Fibroblast of lung (primary cell): ENCODE measurements at regions not wholly inside any gene's neighbourhood (a gene's known extent, or its start where the extent isn't known, plus 50 kb on each side); places are given as distances from the start of the nearest gene placed in this dataset.

Experiments used
- CTCF ChIP-seq, 2 donors: IDR thresholded peaks in 1 of 2; conservative IDR thresholded peaks in 1 of 2; 1 replicate in 1 of 2; 2 replicates in 1 of 2; pipeline ENCODE4 v1.5.1; 2011 to 2012; ENCODE audit warnings: low read length in 2 of 2, control low read depth in 1 of 2, inconsistent platforms in 1 of 2, low read depth in 1 of 2, mild to moderate bottlenecking in 1 of 2
- EZH2 ChIP-seq: IDR thresholded peaks from 2 replicates; pipeline ENCODE4 v1.5.1; 2012; ENCODE audit warnings: low read length, control low read depth, mild to moderate bottlenecking; ENCODE audit errors: missing control alignments

DNA sequence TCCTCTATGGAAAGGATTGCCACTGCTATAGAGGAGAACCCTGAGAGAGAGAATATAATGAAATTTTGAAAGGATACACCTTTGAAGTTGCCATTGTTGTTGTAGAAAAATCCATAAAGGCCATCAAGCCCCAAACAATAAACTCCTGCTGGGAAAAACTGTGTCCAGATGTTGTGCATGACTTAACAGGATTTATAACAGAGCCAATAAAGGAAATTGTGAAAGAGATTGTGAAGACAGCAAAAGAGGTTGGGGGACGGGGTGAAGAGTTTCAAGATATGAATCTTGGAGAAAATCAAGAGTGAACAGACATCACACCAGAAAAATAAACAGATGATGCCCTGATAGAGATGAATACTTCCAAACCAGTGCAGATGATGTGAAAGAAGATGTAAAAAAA, 396.4 kb downstream of the BCKDHB start:
- TF ChIP-seq CTCF (conservative IDR thresholded peaks at IDR 0.05 in 1 of 2, IDR thresholded peaks at IDR 0.05 in 1 of 2; ENCODE audit: low read depth in 1 of 2, low read length in 2 of 2), result no peak
- TF ChIP-seq EZH2, result no peak
